OCI-LY7 (cell line): ENCODE measurements at regions not wholly inside any gene's neighbourhood (a gene's known extent, or its start where the extent isn't known, plus 50 kb on each side); places are given as distances from the start of the nearest gene placed in this dataset.

Experiments
- CTCF ChIP-seq: fragments of 200-600 bp; sonication (generic); conservative IDR thresholded peaks from 2 replicates; pipeline ENCODE4 v1.5.1; 2014; ENCODE audit warnings: mild to moderate bottlenecking, antibody characterized with exemption, low read length, moderate library complexity, mixed read lengths
- EZH2phosphoT487 ChIP-seq: fragments of 200-600 bp; sonication (generic); IDR thresholded peaks from 2 replicates; pipeline ENCODE4 v1.6.1; 2018; ENCODE audit warnings: low read depth, borderline replicate concordance, mild to moderate bottlenecking, mixed run types, antibody characterized with exemption, low read length, moderate library complexity, mixed read lengths

- TF ChIP-seq CTCF (no peak), EZH2phosphoT487 (no peak)
These were observed 335.7 kb downstream of the RFC3 start for GRCh38 chr13:34153428-34154180.
